Breast epithelium (tissue), 4 donors: ENCODE measurements at regions not wholly inside any gene's neighbourhood (a gene's known extent, or its start where the extent isn't known, plus 50 kb on each side); places are given as distances from the start of the nearest gene placed in this dataset.

Source experiments
- DNase-seq, 2 donors: peaks; one replicate each; pipeline ENCODE4 v3.0.0-alpha.2; 2019; ENCODE audit warnings: low spot score in 2 of 2
- H3K27ac ChIP-seq, 2 donors: fragments of 200-600 bp; sonication (generic) in 1 of 2; one replicate each; pipeline ENCODE4 v1.5.1; 2016 to 2019; ENCODE audit warnings: mild to moderate bottlenecking in 1 of 2
- H3K27me3 ChIP-seq, 2 donors: fragments of 200-600 bp; sonication (generic) in 1 of 2; one replicate each; pipeline versions ENCODE4 v1.5.1 to v1.6.0; 2017 to 2019; ENCODE audit warnings: control low read depth in 1 of 2, mild to moderate bottlenecking in 1 of 2
- H3K36me3 ChIP-seq: fragments of 200-600 bp; one replicate; pipeline ENCODE4 v1.5.1; 2019
- H3K4me1 ChIP-seq, 2 donors: fragments of 200-600 bp; sonication (generic); one replicate each; pipeline ENCODE4 v1.5.1; 2016 to 2019; ENCODE audit warnings: control low read depth in 1 of 2
- H3K4me3 ChIP-seq, 3 donors: fragments of 200-600 bp; sonication (generic); 1 replicate in 2 of 3; 2 replicates in 1 of 3; pipeline ENCODE4 v1.5.1; 2016 to 2019; ENCODE audit warnings: mild to moderate bottlenecking in 3 of 3, moderate library complexity in 2 of 3
- H3K9me3 ChIP-seq, 2 donors: fragments of 200-600 bp; sonication (generic) in 1 of 2; one replicate each; pipeline ENCODE4 v1.5.1; 2016 to 2019; ENCODE audit warnings: control low read depth in 1 of 2
- POLR2A ChIP-seq: fragments of 450-650 bp; IDR thresholded peaks from one replicate; pipeline ENCODE4 v1.6.1; 2016; ENCODE audit warnings: antibody characterized with exemption, mild to moderate bottlenecking, moderate library complexity
- POLR2AphosphoS5 ChIP-seq, 3 donors: sonication (generic); formaldehyde crosslinking; IDR thresholded peaks; one replicate each; pipeline ENCODE4 v1.6.1; 2017; ENCODE audit warnings: antibody characterized with exemption in 3 of 3
- intact Hi-C: fragments of 100-400 bp; cut with DNase I; formaldehyde crosslinking; loops from one replicate; pipeline ENCODE4 v1.15.1; 2023; ENCODE audit warnings: low total_unique reads
- TF ChIP-seq, protein P1 (sequence below), 3 donors: fragments of 450-650 bp; IDR thresholded peaks; one replicate each; pipeline ENCODE4 v1.5.1; 2016 to 2017; ENCODE audit warnings: antibody characterized with exemption in 3 of 3, mild to moderate bottlenecking in 3 of 3, moderate library complexity in 3 of 3

DNA sequence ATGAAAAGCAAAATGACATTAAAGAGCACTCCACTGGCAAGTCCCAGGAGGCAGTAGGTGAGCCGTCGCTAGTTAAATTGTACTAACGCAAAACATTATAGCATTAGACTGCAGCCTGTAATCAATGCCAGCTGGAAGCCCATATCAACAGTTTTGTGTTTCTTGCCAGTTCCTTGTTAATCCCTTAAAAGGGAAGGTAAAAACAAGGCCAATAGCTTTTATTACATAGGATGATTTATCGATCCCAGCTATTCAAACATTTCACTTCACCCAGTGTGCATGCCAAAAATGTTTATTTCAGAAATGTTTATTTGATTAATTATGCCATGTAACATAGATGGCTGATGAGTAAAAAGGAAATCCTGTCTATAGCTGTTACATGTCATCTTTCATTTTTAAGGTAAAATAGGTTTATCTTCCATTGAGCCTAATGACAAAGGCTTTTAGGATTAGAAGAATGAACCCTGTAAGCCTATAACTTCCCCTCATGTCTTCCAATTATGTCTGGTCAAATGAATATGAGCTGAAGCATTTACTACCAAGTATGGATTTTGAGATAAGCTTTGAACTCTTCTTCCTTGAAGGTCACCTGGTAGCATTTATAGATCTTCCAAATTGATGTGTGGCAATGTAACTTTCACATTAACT, 591.2 kb downstream of the RNF144A start:
- Histone ChIP-seq H3K27me3 (no peaks in the 10 kb centered on the region), H3K36me3 (no peaks in the 10 kb centered on the region), H3K4me3 (no peak overlapping the region), H3K9me3 (no peaks in the 10 kb centered on the region), H3K27ac (no peak overlapping the region), H3K4me1 (no peaks in the 10 kb centered on the region)
- no peak for DNase-seq
- TF ChIP-seq POLR2AphosphoS5 (IDR thresholded peaks at IDR 0.05), result no peak
- TF ChIP-seq, protein P1, sequence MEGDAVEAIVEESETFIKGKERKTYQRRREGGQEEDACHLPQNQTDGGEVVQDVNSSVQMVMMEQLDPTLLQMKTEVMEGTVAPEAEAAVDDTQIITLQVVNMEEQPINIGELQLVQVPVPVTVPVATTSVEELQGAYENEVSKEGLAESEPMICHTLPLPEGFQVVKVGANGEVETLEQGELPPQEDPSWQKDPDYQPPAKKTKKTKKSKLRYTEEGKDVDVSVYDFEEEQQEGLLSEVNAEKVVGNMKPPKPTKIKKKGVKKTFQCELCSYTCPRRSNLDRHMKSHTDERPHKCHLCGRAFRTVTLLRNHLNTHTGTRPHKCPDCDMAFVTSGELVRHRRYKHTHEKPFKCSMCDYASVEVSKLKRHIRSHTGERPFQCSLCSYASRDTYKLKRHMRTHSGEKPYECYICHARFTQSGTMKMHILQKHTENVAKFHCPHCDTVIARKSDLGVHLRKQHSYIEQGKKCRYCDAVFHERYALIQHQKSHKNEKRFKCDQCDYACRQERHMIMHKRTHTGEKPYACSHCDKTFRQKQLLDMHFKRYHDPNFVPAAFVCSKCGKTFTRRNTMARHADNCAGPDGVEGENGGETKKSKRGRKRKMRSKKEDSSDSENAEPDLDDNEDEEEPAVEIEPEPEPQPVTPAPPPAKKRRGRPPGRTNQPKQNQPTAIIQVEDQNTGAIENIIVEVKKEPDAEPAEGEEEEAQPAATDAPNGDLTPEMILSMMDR (IDR thresholded peaks at IDR 0.05), result no peak
- TF ChIP-seq POLR2A, result no peak
- intact Hi-C loops, result no loop called here

DNA sequence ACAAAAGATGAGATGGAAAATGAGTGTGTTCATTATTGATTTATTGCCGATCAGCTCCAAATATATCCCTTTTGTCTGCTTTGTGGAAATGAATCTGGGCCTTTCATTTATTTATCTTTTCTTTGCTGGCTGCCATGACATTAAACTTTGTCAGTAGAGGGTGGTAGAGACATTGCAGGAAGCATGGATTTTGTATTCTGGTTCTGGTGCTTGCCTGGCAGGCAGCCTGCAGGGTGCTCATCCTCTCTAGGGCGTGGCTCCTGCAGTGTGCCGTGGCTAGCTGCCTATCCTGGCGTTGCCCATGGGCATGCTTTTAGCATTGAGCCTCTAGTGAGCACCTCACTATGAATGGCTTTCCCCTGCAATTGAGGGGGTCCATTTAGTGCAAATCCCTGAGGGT, 593.1 kb downstream of the RNF144A start:
- Histone ChIP-seq H3K4me1 (no peaks in the 10 kb centered on the region), H3K9me3 (no peaks in the 10 kb centered on the region), H3K27ac (no peak overlapping the region), H3K27me3 (no peaks in the 10 kb centered on the region), H3K4me3 (no peak overlapping the region), H3K36me3 (no peaks in the 10 kb centered on the region)
- TF ChIP-seq, protein P1 (IDR thresholded peaks at IDR 0.05), result no peak
- DNase-seq, result no peak
- intact Hi-C loops, result no loop called here

DNA sequence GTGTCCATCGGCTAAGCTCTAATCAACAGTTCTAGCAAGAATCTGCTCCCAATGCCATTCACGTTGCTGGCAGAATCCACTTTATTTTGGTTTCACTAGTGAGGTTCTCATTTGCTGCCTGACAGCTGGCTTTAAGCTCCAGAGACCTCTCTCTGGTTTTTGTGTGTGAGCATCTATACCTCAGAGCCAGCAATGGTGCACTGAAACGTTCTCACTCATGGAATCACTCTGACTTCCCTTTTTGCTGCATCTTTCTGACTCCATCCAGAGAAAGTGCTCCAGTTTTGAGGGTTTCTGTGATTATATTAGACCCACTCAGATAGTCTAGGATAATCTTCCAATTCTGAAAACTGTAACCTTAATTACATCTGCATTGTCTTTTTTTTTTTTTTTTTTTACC, 596.6 kb downstream of the RNF144A start:
- Histone ChIP-seq H3K27ac (no peak overlapping the region), H3K4me1 (no peaks in the 10 kb centered on the region), H3K27me3 (no peaks in the 10 kb centered on the region), H3K36me3 (no peaks in the 10 kb centered on the region), H3K9me3 (no peaks in the 10 kb centered on the region), H3K4me3 (no peak overlapping the region)
- DNase-seq, result no peak
- TF ChIP-seq POLR2A, result no peak
- TF ChIP-seq POLR2AphosphoS5 (IDR thresholded peaks at IDR 0.05), result no peak
- TF ChIP-seq, protein P1 (IDR thresholded peaks at IDR 0.05), result no peak
- intact Hi-C loops, result no loop called here

DNA sequence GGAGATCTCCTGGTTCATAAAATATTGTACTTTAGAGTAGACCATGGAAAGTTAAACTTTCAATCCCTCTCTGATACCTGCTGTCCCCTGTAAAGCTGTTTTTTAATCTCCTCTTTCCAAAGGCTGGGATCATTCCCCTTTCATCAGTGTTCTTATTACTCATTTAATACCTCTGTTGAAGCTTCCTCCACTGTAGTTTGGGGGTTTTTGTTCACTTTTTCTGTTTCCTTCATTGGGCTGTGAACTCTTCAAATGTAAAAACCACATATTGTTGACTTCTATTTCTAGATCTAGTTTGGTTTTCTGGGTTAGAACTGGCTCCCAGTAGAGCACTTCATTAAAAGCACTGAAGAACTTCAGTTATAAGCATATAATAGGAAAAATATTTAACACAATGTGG, 598.1 kb downstream of the RNF144A start:
- no peak for DNase-seq
- Histone ChIP-seq H3K27me3 (no peaks in the 10 kb centered on the region), H3K4me1 (no peaks in the 10 kb centered on the region), H3K9me3 (no peaks in the 10 kb centered on the region), H3K27ac (no peak overlapping the region), H3K4me3 (no peak overlapping the region), H3K36me3 (no peaks in the 10 kb centered on the region)
- TF ChIP-seq, protein P1 (IDR thresholded peaks at IDR 0.05), result no peak
- TF ChIP-seq POLR2A (no peak), POLR2AphosphoS5 (IDR thresholded peaks at IDR 0.05) (no peak)
- intact Hi-C loops, result no loop called here

DNA sequence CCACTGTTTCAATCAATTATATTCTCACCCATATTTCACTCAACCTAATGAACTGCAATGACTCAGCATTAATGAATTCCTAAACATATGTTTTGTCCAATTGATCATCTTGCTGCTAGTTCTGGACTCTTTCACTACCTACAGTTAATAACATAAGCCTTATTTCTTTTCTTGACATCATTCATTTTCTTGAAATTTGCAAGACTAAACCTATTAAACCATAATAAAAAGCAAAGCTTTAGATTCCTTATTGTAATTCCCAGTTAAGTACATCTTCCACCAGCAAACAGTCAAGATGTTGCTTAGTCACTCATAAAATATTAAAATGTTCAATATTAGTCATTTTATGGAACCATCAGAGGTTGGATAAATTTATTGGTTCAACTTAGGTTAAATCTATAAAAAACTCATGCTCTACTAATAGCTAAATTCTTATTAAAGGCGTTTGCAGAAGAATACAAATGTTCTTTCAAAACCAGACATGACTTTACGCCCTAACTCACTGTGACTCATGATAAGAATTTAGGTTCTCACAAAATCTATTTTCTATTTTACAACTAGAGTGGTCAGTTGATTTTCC, 599.4 kb downstream of the RNF144A start:
- H3K9me3 ChIP-seq, result no peaks in the 10 kb centered on the region
- H3K4me1 ChIP-seq, result no peaks in the 10 kb centered on the region
- no peak overlapping the region for H3K27ac ChIP-seq
- H3K4me3 ChIP-seq, result no peak overlapping the region
- DNase-seq, result no peak
- no peaks in the 10 kb centered on the region for H3K36me3 ChIP-seq
- intact Hi-C loops, result no loop called here
- H3K27me3 ChIP-seq, result no peaks in the 10 kb centered on the region
- no peak for TF ChIP-seq POLR2A
- TF ChIP-seq, protein P1 (IDR thresholded peaks at IDR 0.05), result no peak
